Endothelial cell of umbilical vein (primary cell): ENCODE measurements at regions not wholly inside any gene's neighbourhood (a gene's known extent, or its start where the extent isn't known, plus 50 kb on each side); places are given as distances from the start of the nearest gene placed in this dataset.

Source experiments
- BruUV-seq: library from RNA; stranded (reverse); fragments of 400-500 nt; replicated peaks from 2 replicates; lab custom pipeline; 2021; lab: Mats Ljungman, UMichigan
- CTCF ChIA-PET: fragments of 300-600, 350-600 bp; sonication (Branson Sonifier 250); formaldehyde crosslinking; loops from one replicate; lab custom pipeline; 2021; ENCODE audit warnings: antibody characterized with exemption, inconsistent platforms; lab: Charles Lee
- POLR2A ChIA-PET: fragments of 300-600, 350-600 bp; sonication (Branson Sonifier 250); formaldehyde crosslinking; loops from one replicate; lab custom pipeline; 2021; ENCODE audit warnings: antibody characterized with exemption, inconsistent platforms; lab: Charles Lee
- DNase-seq: peaks from one replicate; pipeline ENCODE4 v3.0.0-alpha.2; 2011; ENCODE audit warnings: low read depth, low spot score
- FAIRE-seq: peaks from 2 replicates; lab custom pipeline; 2011; peaks lifted over from hg19 to GRCh38; lab: Jason Lieb, UNC
- H2AFZ ChIP-seq: 2 replicates; pipeline ENCODE4 v1.6.0; 2012; ENCODE audit warnings: low read depth, low read length, control low read depth, inconsistent platforms
- H3K27ac ChIP-seq: 2 replicates; pipeline ENCODE4 v1.5.1; 2011; ENCODE audit warnings: low read depth, mild to moderate bottlenecking, control low read depth, low read length, moderate library complexity; ENCODE audit not compliant: insufficient read depth
- H3K27me3 ChIP-seq, 2 experiments: 2 replicates each; pipeline versions ENCODE4 v1.6.0 to v1.6.1; 2011; ENCODE audit warnings: low read length in 2 of 2, mixed read lengths in 1 of 2; ENCODE audit not compliant: control insufficient read depth in 2 of 2, insufficient read depth in 2 of 2
- H3K36me3 ChIP-seq, 2 experiments: 2 replicates in 1 of 2; 3 replicates in 1 of 2; pipeline ENCODE4 v1.5.1; 2011; ENCODE audit warnings: low read length in 2 of 2, mild to moderate bottlenecking in 1 of 2, moderate library complexity in 1 of 2; ENCODE audit not compliant: control insufficient read depth in 2 of 2, insufficient read depth in 2 of 2; ENCODE audit errors: extremely low read depth in 1 of 2
- H3K4me1 ChIP-seq: 3 replicates; pipeline ENCODE4 v1.5.1; 2011; ENCODE audit warnings: mild to moderate bottlenecking, low read length; ENCODE audit not compliant: control insufficient read depth, insufficient read depth; ENCODE audit errors: extremely low read depth
- H3K4me2 ChIP-seq: 2 replicates; pipeline ENCODE4 v1.6.1; 2011; ENCODE audit warnings: low read length, control low read depth, mixed read lengths; ENCODE audit not compliant: insufficient read depth
- H3K4me3 ChIP-seq, 3 experiments: fragments of 200-600 bp in 1 of 3; sonication (generic), shearing (Covaris generic) in 1 of 3; replicated peaks in 1 of 3; 2 replicates each; pipeline ENCODE4 v1.5.1; 2011 to 2016; ENCODE audit warnings: control low read depth in 3 of 3, low read length in 3 of 3, mild to moderate bottlenecking in 2 of 3, inconsistent platforms in 1 of 3, low read depth in 1 of 3, moderate library complexity in 1 of 3; ENCODE audit not compliant: insufficient read depth in 1 of 3
- H3K79me2 ChIP-seq: 2 replicates; pipeline ENCODE4 v1.6.0; 2012; ENCODE audit warnings: low read length, inconsistent platforms; ENCODE audit not compliant: control insufficient read depth, insufficient read depth
- H3K9ac ChIP-seq: replicated peaks from 2 replicates; pipeline ENCODE3; 2011; ENCODE audit warnings: low read length, control low read depth; ENCODE audit not compliant: insufficient read depth; ENCODE audit errors: extremely low read depth
- H3K9me1 ChIP-seq: replicated peaks from 3 replicates; pipeline ENCODE4 v1.6.0; 2011; ENCODE audit warnings: mild to moderate bottlenecking, low read length; ENCODE audit not compliant: control insufficient read depth, insufficient read depth; ENCODE audit errors: extremely low read depth
- H3K9me3 ChIP-seq: replicated peaks from 2 replicates; pipeline ENCODE4 v1.5.1; 2012; ENCODE audit warnings: low read length, inconsistent platforms; ENCODE audit not compliant: control insufficient read depth, insufficient read depth
- H4K20me1 ChIP-seq: replicated peaks from 2 replicates; pipeline ENCODE3; 2011; ENCODE audit warnings: mild to moderate bottlenecking, low read length; ENCODE audit not compliant: control insufficient read depth, insufficient read depth; ENCODE audit errors: extremely low read depth
- EZH2 ChIP-seq: IDR thresholded peaks from 2 replicates; pipeline ENCODE4 v1.6.1; 2012; ENCODE audit warnings: borderline replicate concordance, low read depth, mild to moderate bottlenecking, moderate library complexity, low read length, inconsistent platforms; ENCODE audit not compliant: severe bottlenecking
- FOS ChIP-seq: IDR thresholded peaks from 2 replicates; pipeline ENCODE4 v1.6.1; 2011; ENCODE audit warnings: mild to moderate bottlenecking, low read length, moderate library complexity, borderline replicate concordance; ENCODE audit not compliant: insufficient read depth
- GATA2 ChIP-seq: IDR thresholded peaks from 2 replicates; pipeline ENCODE4 v1.7.0; 2011; ENCODE audit warnings: low read depth, mild to moderate bottlenecking, moderate library complexity, mixed read lengths, low read length; ENCODE audit not compliant: insufficient read length, insufficient read depth
- JUN ChIP-seq: IDR thresholded peaks from 2 replicates; pipeline ENCODE4 v1.6.1; 2011; ENCODE audit warnings: borderline replicate concordance, low read depth; ENCODE audit not compliant: insufficient read length, insufficient read depth
- MYC ChIP-seq: IDR thresholded peaks from one replicate; pipeline ENCODE4 v1.6.1; 2011; ENCODE audit warnings: mild to moderate bottlenecking, low read depth, low read length
- POLR2A ChIP-seq: IDR thresholded peaks from 2 replicates; pipeline ENCODE4 v1.6.1; 2012; ENCODE audit warnings: low read depth, mild to moderate bottlenecking, control low read depth, low read length
- POLR2AphosphoS5 ChIP-seq: IDR thresholded peaks from 2 replicates; pipeline ENCODE4 v1.6.1; 2012; ENCODE audit warnings: low read depth, mild to moderate bottlenecking, control low read depth, low read length, moderate library complexity; ENCODE audit not compliant: insufficient read depth
- dilution Hi-C: fragments of 300-500 bp; cut with MboI; formaldehyde crosslinking; loops from one replicate; pipeline ENCODE4 v1.15.0; 2019; ENCODE audit warnings: low sequenced_read_pairs; ENCODE audit not compliant: extremely low pct_ligation_motif_present
- intact Hi-C: fragments of 100-400 bp; cut with micrococcal nuclease; formaldehyde crosslinking; loops from one replicate; pipeline ENCODE4 v1.10.0; 2022
- TF ChIP-seq, protein P1 (sequence below), 2 donors: IDR thresholded peaks; 1 replicate in 1 of 2; 2 replicates in 1 of 2; pipeline ENCODE4 v1.5.1; 2011; ENCODE audit warnings: low read length in 2 of 2, mild to moderate bottlenecking in 2 of 2, moderate library complexity in 2 of 2, control low read depth in 1 of 2, inconsistent platforms in 1 of 2, low read depth in 1 of 2; ENCODE audit not compliant: insufficient read depth in 1 of 2; ENCODE audit errors: extremely low read depth in 1 of 2
- TF ChIP-seq, protein P2 (sequence below): IDR thresholded peaks from 2 replicates; pipeline ENCODE4 v1.6.1; 2011; ENCODE audit not compliant: insufficient read depth, insufficient read length

DNA sequence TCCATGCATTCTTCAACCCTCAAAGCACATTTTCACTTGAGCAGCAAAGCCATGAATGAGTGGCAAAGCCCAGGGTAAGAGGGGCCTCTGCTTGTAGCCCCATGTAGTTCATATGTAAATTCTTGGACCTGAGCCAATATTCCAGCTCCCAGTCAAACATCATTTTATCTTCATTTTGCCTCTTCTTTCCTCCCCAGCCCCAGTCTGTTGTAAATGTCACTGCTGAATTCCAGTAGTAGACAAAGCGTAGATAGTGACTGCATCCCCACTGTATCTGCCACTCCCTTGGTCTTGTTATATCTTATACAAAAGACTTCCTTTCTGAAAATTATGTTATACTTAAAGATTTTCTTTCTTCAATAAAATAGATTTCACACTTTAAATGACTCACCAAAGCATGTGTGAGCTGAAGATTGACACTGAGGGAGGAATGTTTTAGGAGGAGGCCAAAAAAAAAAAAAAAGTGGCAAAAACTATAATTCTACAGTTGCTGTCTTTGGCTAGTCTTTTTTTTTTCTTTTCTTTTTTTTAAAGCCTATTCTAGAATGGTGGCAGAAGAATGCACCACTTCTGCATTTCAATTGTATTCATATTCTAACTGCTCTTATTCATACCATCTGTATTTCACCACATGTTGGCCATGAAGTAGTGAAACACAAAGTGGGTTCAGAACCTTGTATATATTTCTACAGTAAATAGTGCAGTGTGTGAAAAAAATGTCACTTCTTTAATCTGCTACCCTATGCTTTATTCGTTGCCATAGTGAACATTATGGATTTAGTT, 306.1 kb downstream of the CPS1 start:
- H3K27ac ChIP-seq, result no peak overlapping the region
- CTCF ChIA-PET, result interaction anchor here (0.6 kb wide), 1 partner anchor 1039 kb away, joined by 3 read pairs; no protein-coding TSS in a partner anchor
- dilution Hi-C loops, result no loop called here

More for the DNA sequence above, 306.1 kb downstream of the CPS1 start:
- Histone ChIP-seq H3K4me1 (peaks cover 2% of the 10 kb centered on the region), H3K9me1 (no peaks in the 10 kb centered on the region), H3K4me3 (no peak overlapping the region), H3K9ac (no peak overlapping the region), H3K79me2 (no peaks in the 10 kb centered on the region), H3K9me3 (no peaks in the 10 kb centered on the region), H3K4me2 (no peak overlapping the region), H3K27me3 (no peaks in the 10 kb centered on the region), H4K20me1 (no peaks in the 10 kb centered on the region), H2AFZ (no peak overlapping the region), H3K36me3 (no peaks in the 10 kb centered on the region)
- FAIRE-seq (no peak), DNase-seq (no peak)
- TF ChIP-seq, protein P1, sequence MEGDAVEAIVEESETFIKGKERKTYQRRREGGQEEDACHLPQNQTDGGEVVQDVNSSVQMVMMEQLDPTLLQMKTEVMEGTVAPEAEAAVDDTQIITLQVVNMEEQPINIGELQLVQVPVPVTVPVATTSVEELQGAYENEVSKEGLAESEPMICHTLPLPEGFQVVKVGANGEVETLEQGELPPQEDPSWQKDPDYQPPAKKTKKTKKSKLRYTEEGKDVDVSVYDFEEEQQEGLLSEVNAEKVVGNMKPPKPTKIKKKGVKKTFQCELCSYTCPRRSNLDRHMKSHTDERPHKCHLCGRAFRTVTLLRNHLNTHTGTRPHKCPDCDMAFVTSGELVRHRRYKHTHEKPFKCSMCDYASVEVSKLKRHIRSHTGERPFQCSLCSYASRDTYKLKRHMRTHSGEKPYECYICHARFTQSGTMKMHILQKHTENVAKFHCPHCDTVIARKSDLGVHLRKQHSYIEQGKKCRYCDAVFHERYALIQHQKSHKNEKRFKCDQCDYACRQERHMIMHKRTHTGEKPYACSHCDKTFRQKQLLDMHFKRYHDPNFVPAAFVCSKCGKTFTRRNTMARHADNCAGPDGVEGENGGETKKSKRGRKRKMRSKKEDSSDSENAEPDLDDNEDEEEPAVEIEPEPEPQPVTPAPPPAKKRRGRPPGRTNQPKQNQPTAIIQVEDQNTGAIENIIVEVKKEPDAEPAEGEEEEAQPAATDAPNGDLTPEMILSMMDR (IDR thresholded peaks at IDR 0.05; ENCODE audit: extremely low read depth in 1 of 2, insufficient read depth in 1 of 2, low read depth in 1 of 2, low read length in 2 of 2), result no peak
- TF ChIP-seq GATA2, result no peak
- no peak for TF ChIP-seq POLR2A
- no peak for TF ChIP-seq FOS
- TF ChIP-seq MYC, result no peak
- no peak for TF ChIP-seq POLR2AphosphoS5
- TF ChIP-seq, protein P2, sequence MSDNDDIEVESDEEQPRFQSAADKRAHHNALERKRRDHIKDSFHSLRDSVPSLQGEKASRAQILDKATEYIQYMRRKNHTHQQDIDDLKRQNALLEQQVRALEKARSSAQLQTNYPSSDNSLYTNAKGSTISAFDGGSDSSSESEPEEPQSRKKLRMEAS, result no peak
- TF ChIP-seq JUN, result no peak
- no peak for TF ChIP-seq EZH2
- intact Hi-C loops, result no loop called here
- POLR2A ChIA-PET, result no interaction called here
- no TSS peak for BruUV-seq
